GM21786 (cell line): ENCODE measurements at regions not wholly inside any gene's neighbourhood (a gene's known extent, or its start where the extent isn't known, plus 50 kb on each side); places are given as distances from the start of the nearest gene placed in this dataset.
A peak's percentile ranks its signal among the peaks of the same experiment; 100 is the strongest.
"Not testable (repeated sequence)": the region's sequence is repeated elsewhere in the genome, so short reads cannot be mapped to it uniquely, and the experiment has no call there.

Experiments used
- ATAC-seq: cut with Tn5 transposase; IDR thresholded peaks from one replicate; pipeline ENCODE4 v1.9.1; 2021; ENCODE audit not compliant: unreplicated experiment

- no peak for ATAC-seq
These were observed 154.2 kb upstream of the TSLP start for GRCh38 chr5:110917161-110917875.

GRCh38 chr5:110918683-110919082, 152.8 kb upstream of the TSLP start:
- no peak for ATAC-seq

GRCh38 chr5:110923971-110924370, 147.5 kb upstream of the TSLP start:
- ATAC-seq, result no peak

- ATAC-seq, result no peak
These were observed 146.1 kb upstream of the TSLP start for GRCh38 chr5:110925398-110925797.

GRCh38 chr5:110925916-110926315, 145.6 kb upstream of the TSLP start:
- ATAC-seq, result no peak

- ATAC-seq, result peak; percentile 85
These were observed 138.6 kb upstream of the TSLP start for GRCh38 chr5:110932755-110933488.

- no peak for ATAC-seq
These were observed 131.4 kb upstream of the TSLP start for GRCh38 chr5:110940136-110940535.

GRCh38 chr5:110945874-110946436, 125.6 kb upstream of the TSLP start:
- ATAC-seq, result no peak

GRCh38 chr5:110951373-110951791, 120.1 kb upstream of the TSLP start:
- ATAC-seq, result no peak

GRCh38 chr5:110956280-110956912, 115.1 kb upstream of the TSLP start:
- ATAC-seq, result no peak

- no peak for ATAC-seq
These were observed 114.3 kb upstream of the TSLP start for GRCh38 chr5:110956913-110957813.

- ATAC-seq, result no peak
These were observed 113.6 kb upstream of the TSLP start for GRCh38 chr5:110957934-110958333.

GRCh38 chr5:110963495-110963894, 108.0 kb upstream of the TSLP start:
- ATAC-seq, result no peak

- ATAC-seq, result no peak
These were observed 105.5 kb upstream of the TSLP start for GRCh38 chr5:110965773-110966581.

GRCh38 chr5:110968246-110969005, 103.1 kb upstream of the TSLP start:
- ATAC-seq, result no peak

GRCh38 chr5:110969502-110969901, 102.0 kb upstream of the TSLP start:
- ATAC-seq, result no peak

- ATAC-seq, result no peak
These were observed 98.0 kb upstream of the TSLP start for GRCh38 chr5:110973510-110973909.

GRCh38 chr5:110977915-110978314, 93.6 kb upstream of the TSLP start:
- no peak for ATAC-seq

GRCh38 chr5:110985882-110986281, 85.6 kb upstream of the TSLP start:
- not testable (repeated sequence) for ATAC-seq
